MCF 10A (cell line): ENCODE measurements at regions not wholly inside any gene's neighbourhood (a gene's known extent, or its start where the extent isn't known, plus 50 kb on each side); places are given as distances from the start of the nearest gene placed in this dataset.

Experiments
- BruUV-seq: library from RNA; stranded (reverse); fragments of 400-500 nt; replicated peaks from 2 replicates; lab custom pipeline; 2021; lab: Mats Ljungman, UMichigan
- CTCF ChIA-PET: fragments of 300-600 bp; sonication (Branson Sonifier 250); formaldehyde crosslinking; extraction: SDS; loops from one replicate; lab custom pipeline; 2021; ENCODE audit warnings: antibody characterized with exemption, inconsistent platforms; lab: Yijun Ruan, JAX
- POLR2A ChIA-PET: fragments of 300-600, 350-650 bp; sonication (Branson Sonifier 250); formaldehyde crosslinking; extraction: SDS; loops from one replicate; lab custom pipeline; 2020; ENCODE audit warnings: antibody characterized with exemption, inconsistent platforms; lab: Yijun Ruan, JAX
- DNase-seq: peaks from one replicate; pipeline ENCODE4 v3.0.0-alpha.2; 2018; ENCODE audit not compliant: unreplicated experiment
- H3K27ac Mint-ChIP-seq: one replicate; pipeline ENCODE4 v1.8.0; 2022; ENCODE audit warnings: mild to moderate bottlenecking, low read depth, mixed read lengths; ENCODE audit not compliant: unreplicated experiment
- H3K27me3 Mint-ChIP-seq: one replicate; pipeline ENCODE4 v1.8.0; 2022; ENCODE audit warnings: mixed read lengths; ENCODE audit not compliant: insufficient read depth, unreplicated experiment
- H3K36me3 Mint-ChIP-seq: one replicate; pipeline ENCODE4 v1.8.0; 2022; ENCODE audit warnings: mild to moderate bottlenecking, moderate library complexity, mixed read lengths; ENCODE audit not compliant: insufficient read depth, unreplicated experiment
- H3K4me1 Mint-ChIP-seq: one replicate; pipeline ENCODE4 v1.8.0; 2022; ENCODE audit warnings: mixed read lengths; ENCODE audit not compliant: insufficient read depth, unreplicated experiment
- H3K4me3 Mint-ChIP-seq: one replicate; pipeline ENCODE4 v1.8.0; 2022; ENCODE audit warnings: mild to moderate bottlenecking, moderate library complexity, mixed read lengths; ENCODE audit not compliant: unreplicated experiment
- H3K9me3 Mint-ChIP-seq: one replicate; pipeline ENCODE4 v1.8.0; 2022; ENCODE audit warnings: mixed read lengths; ENCODE audit not compliant: unreplicated experiment
- intact Hi-C: fragments of 100-400 bp; cut with micrococcal nuclease; formaldehyde crosslinking; loops from 2 replicates; pipeline ENCODE4 v1.14.1; 2022
- TF ChIP-seq, protein P1 (sequence below): fragments of 200-600 bp; IDR thresholded peaks from one replicate; pipeline ENCODE4 v1.8.0; 2022; ENCODE audit warnings: antibody characterized with exemption, mild to moderate bottlenecking; ENCODE audit not compliant: unreplicated experiment

DNA sequence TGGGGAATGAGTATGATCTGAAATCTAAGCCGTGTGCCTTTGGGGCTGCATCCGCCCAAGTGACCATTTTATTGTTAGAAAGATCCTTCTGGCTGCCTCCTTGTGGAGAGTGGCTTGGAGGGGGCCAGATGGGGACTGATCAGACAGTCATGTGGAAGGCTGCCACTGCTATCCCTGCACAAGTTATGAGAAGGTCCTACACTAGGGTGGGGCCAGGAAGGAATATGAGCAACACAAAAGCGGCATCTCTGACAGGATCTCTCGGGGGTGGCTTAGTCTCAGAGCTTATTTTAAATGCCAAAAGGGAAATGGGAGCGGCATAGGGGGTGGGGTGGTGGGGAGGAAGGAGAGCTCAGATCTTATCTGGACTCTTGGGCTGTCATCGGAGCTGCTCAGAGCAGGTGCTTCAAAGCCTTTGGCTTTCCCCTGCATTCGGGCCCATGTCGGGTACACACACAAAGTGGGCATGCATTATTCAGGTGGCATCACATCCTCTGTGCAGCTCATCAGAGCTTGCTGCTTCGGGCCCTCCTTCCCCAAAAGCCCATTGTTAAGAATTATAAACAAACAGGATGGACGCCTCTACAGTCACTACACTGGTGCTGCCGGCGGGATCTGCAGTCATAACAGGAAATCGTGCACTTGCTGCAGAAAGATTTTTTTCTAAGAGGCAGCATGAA is 805.4 kb downstream of the VRK1 start:
- intact Hi-C loops = no loop called here
- H3K36me3 Mint-ChIP-seq = no peaks in the 10 kb centered on the region
- peaks cover 9% of the 10 kb centered on the region for H3K27me3 Mint-ChIP-seq
- H3K9me3 Mint-ChIP-seq = peaks cover 8% of the 10 kb centered on the region
- no peak overlapping the region for H3K27ac Mint-ChIP-seq
- TF ChIP-seq, protein P1, sequence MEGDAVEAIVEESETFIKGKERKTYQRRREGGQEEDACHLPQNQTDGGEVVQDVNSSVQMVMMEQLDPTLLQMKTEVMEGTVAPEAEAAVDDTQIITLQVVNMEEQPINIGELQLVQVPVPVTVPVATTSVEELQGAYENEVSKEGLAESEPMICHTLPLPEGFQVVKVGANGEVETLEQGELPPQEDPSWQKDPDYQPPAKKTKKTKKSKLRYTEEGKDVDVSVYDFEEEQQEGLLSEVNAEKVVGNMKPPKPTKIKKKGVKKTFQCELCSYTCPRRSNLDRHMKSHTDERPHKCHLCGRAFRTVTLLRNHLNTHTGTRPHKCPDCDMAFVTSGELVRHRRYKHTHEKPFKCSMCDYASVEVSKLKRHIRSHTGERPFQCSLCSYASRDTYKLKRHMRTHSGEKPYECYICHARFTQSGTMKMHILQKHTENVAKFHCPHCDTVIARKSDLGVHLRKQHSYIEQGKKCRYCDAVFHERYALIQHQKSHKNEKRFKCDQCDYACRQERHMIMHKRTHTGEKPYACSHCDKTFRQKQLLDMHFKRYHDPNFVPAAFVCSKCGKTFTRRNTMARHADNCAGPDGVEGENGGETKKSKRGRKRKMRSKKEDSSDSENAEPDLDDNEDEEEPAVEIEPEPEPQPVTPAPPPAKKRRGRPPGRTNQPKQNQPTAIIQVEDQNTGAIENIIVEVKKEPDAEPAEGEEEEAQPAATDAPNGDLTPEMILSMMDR = no peak
- ChIA-PET CTCF (no interaction called here), POLR2A (no interaction called here)
- no peaks in the 10 kb centered on the region for H3K4me1 Mint-ChIP-seq
- DNase-seq = no peak
- no peak overlapping the region for H3K4me3 Mint-ChIP-seq
- BruUV-seq = no TSS peak

DNA sequence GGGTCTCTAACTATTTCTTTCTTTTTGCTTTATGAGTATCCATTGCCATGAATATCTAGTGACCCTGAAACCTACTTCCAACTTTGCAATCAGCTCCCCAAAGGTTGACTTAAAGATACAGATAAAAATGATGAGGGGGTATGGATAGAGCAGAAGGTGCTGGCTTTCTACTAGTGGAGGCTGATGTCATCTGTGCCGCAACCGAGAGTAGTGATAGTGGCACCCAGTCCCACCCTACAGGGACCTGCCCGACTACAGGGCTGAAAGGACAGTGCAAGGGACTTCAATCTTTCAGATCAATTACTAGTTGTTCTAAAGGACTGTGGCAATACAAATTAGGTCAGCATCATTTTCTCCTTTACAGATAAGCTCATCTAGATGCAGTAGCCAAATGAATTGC is 806.0 kb downstream of the VRK1 start:
- DNase-seq = no peak
- H3K27ac Mint-ChIP-seq = no peak overlapping the region
- no TSS peak for BruUV-seq
- intact Hi-C loops = no loop called here
- no peaks in the 10 kb centered on the region for H3K4me1 Mint-ChIP-seq
- ChIA-PET POLR2A (no interaction called here), CTCF (no interaction called here)
- peaks cover 8% of the 10 kb centered on the region for H3K27me3 Mint-ChIP-seq
- H3K9me3 Mint-ChIP-seq = peaks cover 8% of the 10 kb centered on the region
- TF ChIP-seq, protein P1 = no peak
- no peaks in the 10 kb centered on the region for H3K36me3 Mint-ChIP-seq
- no peak overlapping the region for H3K4me3 Mint-ChIP-seq

DNA sequence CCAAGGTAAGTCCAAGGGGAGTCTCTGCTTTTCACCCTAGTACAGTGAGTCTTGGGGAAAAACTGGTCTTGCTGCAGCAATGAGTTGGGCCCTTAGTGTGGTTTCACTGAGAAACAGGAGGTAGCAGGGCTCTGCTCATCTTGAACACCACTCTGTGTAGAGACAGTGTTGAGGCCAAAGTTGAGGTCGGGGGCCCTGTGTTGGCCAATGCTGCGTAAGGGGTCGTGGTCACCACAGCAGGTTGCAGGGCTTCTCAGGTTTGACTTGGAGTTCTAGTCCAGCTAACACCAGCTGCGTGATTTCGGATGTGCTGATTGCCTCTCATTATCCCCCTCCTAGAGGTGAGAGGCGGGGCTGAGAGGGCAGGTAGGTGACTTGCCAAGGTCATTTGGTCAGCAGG is 807.5 kb downstream of the VRK1 start:
- intact Hi-C loops = no loop called here
- H3K9me3 Mint-ChIP-seq = peaks cover 8% of the 10 kb centered on the region
- H3K27me3 Mint-ChIP-seq = peaks cover 23% of the 10 kb centered on the region
- no peaks in the 10 kb centered on the region for H3K4me1 Mint-ChIP-seq
- no TSS peak for BruUV-seq
- no peak for DNase-seq
- CTCF ChIA-PET = interaction anchor here (0.7 kb wide), 1 partner anchor 763 kb away, joined by 3 read pairs; no protein-coding TSS in a partner anchor
- POLR2A ChIA-PET = interaction anchor here (0.9 kb wide), 1 partner anchor 77 kb away, joined by 3 read pairs; no protein-coding TSS in a partner anchor
- H3K36me3 Mint-ChIP-seq = no peaks in the 10 kb centered on the region
- no peak overlapping the region for H3K27ac Mint-ChIP-seq
- TF ChIP-seq, protein P1 = no peak
- no peak overlapping the region for H3K4me3 Mint-ChIP-seq

DNA sequence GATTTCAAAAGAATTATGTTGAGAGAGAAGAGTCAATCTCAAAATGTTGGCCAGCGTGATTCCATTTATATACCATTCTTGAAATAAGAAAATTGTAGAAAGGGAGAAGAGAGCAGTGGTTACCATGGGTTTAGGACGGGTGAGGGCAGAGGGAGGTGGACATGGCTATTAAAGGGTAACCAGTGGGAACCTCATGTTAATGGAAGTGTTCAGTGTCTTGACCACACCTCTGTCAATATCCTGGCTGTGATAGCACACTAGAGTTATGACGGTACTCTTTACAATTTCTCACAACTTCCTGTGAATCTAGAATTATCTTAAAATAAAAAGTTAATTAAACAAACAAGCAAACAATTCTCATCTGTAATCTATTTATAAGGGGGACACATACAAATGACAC is 821.2 kb downstream of the VRK1 start:
- peaks cover 15% of the 10 kb centered on the region for H3K9me3 Mint-ChIP-seq
- CTCF ChIA-PET = no interaction called here
- H3K36me3 Mint-ChIP-seq = no peaks in the 10 kb centered on the region
- TF ChIP-seq, protein P1 = no peak
- no peak overlapping the region for H3K4me3 Mint-ChIP-seq
- H3K27ac Mint-ChIP-seq = no peak overlapping the region
- no peaks in the 10 kb centered on the region for H3K4me1 Mint-ChIP-seq
- POLR2A ChIA-PET = no interaction called here
- DNase-seq = no peak
- intact Hi-C loops = no loop called here
- no TSS peak for BruUV-seq
- H3K27me3 Mint-ChIP-seq = peaks cover 9% of the 10 kb centered on the region
